GM12891 (cell line): ENCODE measurements at regions not wholly inside any gene's neighbourhood (a gene's known extent, or its start where the extent isn't known, plus 50 kb on each side); places are given as distances from the start of the nearest gene placed in this dataset.

Experiments
- PAX5 ChIP-seq: IDR thresholded peaks from 2 replicates; pipeline ENCODE4 v1.6.1; 2011; ENCODE audit warnings: low read length, moderate library complexity, mild to moderate bottlenecking; ENCODE audit not compliant: insufficient read depth, severe bottlenecking
- POLR2A ChIP-seq: IDR thresholded peaks from 2 replicates; pipeline ENCODE4 v1.6.1; 2011; ENCODE audit warnings: low read depth, low read length, control low read depth
- POLR2AphosphoS5 ChIP-seq: IDR thresholded peaks from 2 replicates; pipeline ENCODE4 v1.6.1; 2011; ENCODE audit warnings: low read depth, low read length, control low read depth
- POU2F2 ChIP-seq: IDR thresholded peaks from 2 replicates; pipeline ENCODE4 v1.6.1; 2011; ENCODE audit warnings: low read depth, mild to moderate bottlenecking, control low read depth, low read length, moderate library complexity
- TAF1 ChIP-seq: IDR thresholded peaks from 2 replicates; pipeline ENCODE4 v1.6.1; 2011; ENCODE audit warnings: low read depth, low read length, control low read depth

GRCh38 chr1:68970571-68970970 is 473.7 kb upstream of the DEPDC1 start:
- TF ChIP-seq POLR2A (no peak), POU2F2 (no peak), POLR2AphosphoS5 (no peak), TAF1 (no peak), PAX5 (no peak)
